HUES6 (cell line): ENCODE measurements at regions not wholly inside any gene's neighbourhood (a gene's known extent, or its start where the extent isn't known, plus 50 kb on each side); places are given as distances from the start of the nearest gene placed in this dataset.

Experiments used
- H3K27ac ChIP-seq: 2 replicates; pipeline ENCODE4 v1.7.0; 2013; ENCODE audit warnings: low read depth, mild to moderate bottlenecking, low read length, inconsistent platforms
- H3K27me3 ChIP-seq: 2 replicates; pipeline ENCODE4 v1.6.1; 2013; ENCODE audit warnings: low read length; ENCODE audit not compliant: control insufficient read depth, insufficient read depth
- H3K36me3 ChIP-seq: 2 replicates; pipeline ENCODE4 v1.6.1; 2013; ENCODE audit warnings: low read length; ENCODE audit not compliant: control insufficient read depth, insufficient read depth
- H3K4me1 ChIP-seq: 2 replicates; pipeline ENCODE4 v1.6.1; 2013; ENCODE audit warnings: low read length; ENCODE audit not compliant: control insufficient read depth, insufficient read depth
- H3K4me3 ChIP-seq: 2 replicates; pipeline ENCODE4 v1.5.1; 2013; ENCODE audit warnings: low read depth, low read length
- H3K9ac ChIP-seq: one replicate; pipeline ENCODE4 v1.6.1; 2013; ENCODE audit warnings: mild to moderate bottlenecking, low read length
- H3K9me3 ChIP-seq: 2 replicates; pipeline ENCODE4 v1.6.1; 2013; ENCODE audit warnings: low read depth, low read length; ENCODE audit not compliant: control insufficient read depth, insufficient read depth

DNA sequence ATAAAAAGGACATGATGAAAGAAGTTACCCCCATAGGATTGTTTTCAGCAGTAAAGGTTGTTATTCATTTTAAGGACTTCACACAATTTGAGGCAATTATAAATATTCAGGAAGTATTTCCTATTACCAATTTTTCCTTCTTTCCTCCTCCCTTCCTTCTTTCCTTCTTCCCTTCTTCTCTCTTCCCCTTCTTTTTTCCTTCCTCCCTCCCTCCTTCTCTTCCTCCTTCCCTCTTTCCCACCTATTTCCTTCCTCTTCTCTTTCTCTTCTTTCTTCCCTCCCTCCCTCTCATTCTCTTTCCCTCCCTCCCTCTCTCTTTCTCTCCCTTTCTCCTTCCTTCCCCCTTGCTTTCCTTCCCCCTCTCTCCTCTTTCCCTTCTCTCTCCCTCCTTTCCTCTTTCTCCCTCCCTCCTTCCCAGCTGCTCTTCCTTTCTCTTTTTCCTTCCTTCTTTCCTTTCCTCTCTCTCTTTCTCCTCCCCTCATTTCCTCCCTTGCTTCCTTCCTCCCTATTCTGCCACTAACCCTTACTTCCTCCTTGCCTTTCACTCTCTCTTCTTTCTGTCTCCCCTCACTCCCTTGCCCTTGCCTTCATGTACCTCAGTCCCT is 105.1 kb downstream of the ADRB2 start:
- Histone ChIP-seq H3K4me1 (peaks cover 15% of the 10 kb centered on the region; the same call in 1 of the 2 replicates), H3K27me3 (no peaks in the 10 kb centered on the region), H3K36me3 (no peaks in the 10 kb centered on the region), H3K9me3 (no peaks in the 10 kb centered on the region), H3K27ac (no peak overlapping the region), H3K9ac (no peak overlapping the region), H3K4me3 (no peak overlapping the region)

DNA sequence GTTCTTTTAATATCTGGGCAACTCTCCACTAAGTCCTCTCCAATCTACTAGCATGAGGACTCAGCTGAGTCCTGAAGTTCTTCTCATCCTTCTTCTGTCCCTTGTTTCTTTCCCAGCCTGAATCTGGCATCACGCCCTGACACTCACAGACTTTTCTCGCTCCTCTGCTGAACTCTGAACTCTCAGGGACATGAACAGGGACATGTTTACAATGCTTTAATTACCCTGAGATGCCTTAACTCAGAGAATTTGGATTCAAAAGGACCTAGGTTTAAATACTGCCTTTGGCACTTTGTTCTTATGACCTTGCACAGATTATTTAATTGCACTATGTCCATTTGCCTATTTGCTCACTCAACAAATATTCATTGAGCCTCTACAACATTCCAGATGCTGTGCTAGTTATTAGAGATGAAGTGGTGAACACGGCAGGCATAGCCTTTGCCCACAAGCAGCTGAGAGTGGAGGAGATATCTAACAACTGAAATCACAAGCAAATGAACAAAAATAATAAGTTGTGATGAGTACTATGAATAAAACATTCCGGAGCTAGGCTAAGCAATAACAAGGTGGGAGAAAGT is 106.0 kb downstream of the ADRB2 start:
- no peak overlapping the region for H3K27ac ChIP-seq
- H3K36me3 ChIP-seq: no peaks in the 10 kb centered on the region
- H3K4me3 ChIP-seq: no peak overlapping the region
- H3K9ac ChIP-seq: no peak overlapping the region
- no peaks in the 10 kb centered on the region for H3K9me3 ChIP-seq
- peaks cover 15% of the 10 kb centered on the region; the same call in 1 of the 2 replicates for H3K4me1 ChIP-seq
- no peaks in the 10 kb centered on the region for H3K27me3 ChIP-seq

DNA sequence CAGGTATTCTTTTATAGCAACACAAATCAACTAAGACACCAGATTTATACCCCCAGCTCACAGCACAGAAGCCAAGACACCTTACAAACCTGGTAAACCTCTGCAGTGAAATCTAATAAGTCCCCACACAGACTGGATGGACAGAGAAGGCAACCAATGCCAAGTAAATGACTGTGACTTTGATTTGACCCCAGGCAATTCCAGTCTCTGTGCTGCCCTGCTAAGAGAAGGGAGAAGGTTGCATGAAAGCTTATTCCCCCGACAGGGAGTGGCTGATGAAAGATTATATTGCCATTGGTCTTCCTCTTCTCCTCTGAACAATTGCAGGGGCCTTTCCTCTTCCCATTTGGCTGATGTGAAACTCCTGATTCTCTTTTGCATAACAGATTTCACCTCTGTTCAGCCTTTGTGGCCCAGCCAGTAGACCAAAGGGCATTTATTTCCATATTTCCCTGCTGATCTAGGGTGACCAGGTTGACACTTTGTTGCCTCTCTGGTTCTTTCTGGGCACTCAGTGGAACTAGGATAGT is 107.6 kb downstream of the ADRB2 start:
- H3K27ac ChIP-seq: no peak overlapping the region
- no peak overlapping the region for H3K9ac ChIP-seq
- H3K9me3 ChIP-seq: no peaks in the 10 kb centered on the region
- H3K27me3 ChIP-seq: no peaks in the 10 kb centered on the region
- no peaks in the 10 kb centered on the region for H3K36me3 ChIP-seq
- H3K4me3 ChIP-seq: no peak overlapping the region
- peaks cover 13% of the 10 kb centered on the region; the same call in 1 of the 2 replicates for H3K4me1 ChIP-seq

DNA sequence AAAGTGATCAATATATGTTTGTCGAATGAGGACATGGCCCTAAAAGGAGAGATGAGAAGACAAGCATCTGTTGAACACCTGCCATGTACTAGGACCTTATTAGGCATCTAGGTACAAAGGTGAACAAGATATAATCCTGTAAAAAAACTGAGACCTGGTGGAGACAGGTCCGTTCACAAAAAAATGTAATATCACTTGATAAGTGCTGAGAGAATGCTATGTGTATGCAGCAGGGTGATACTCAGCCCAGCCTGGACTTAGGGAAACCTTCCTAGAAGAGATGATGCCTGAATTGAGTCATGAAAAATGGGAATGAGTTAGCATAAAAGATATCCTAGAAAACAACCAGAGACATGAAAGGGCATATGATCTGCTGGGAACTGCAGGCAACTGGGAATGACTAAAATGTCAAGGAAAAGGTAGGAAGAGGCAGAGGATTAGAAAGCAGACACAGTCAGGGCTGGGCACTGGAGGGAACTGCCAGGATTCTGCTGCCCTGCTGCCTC is 108.5 kb downstream of the ADRB2 start:
- no peaks in the 10 kb centered on the region for H3K27me3 ChIP-seq

DNA sequence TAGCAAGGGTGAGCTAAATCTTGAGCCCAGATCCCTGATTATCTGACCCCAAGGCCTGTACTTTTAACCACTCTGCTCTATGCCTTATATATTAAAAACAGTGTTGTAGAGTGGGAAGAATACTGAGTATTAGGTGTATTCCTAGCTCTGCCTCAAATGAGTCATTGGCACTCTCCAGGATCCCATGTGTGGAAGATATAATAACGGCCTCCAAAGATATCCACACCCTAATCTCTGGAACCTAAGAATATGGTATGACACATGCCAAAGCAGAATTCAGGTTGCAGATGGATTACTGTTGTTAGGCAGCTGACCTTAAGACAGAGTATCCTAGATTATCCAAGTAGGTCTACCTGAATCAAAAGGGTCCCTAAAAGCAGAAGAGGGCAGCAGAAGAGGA is 110.8 kb downstream of the ADRB2 start:
- Histone ChIP-seq H3K4me1 (peaks cover 6% of the 10 kb centered on the region; the same call in 1 of the 2 replicates), H3K9ac (no peak overlapping the region), H3K9me3 (peaks cover 7% of the 10 kb centered on the region), H3K27me3 (no peaks in the 10 kb centered on the region), H3K27ac (no peak overlapping the region), H3K4me3 (no peak overlapping the region), H3K36me3 (no peaks in the 10 kb centered on the region)

More for the DNA sequence above, 108.5 kb downstream of the ADRB2 start:
- H3K9me3 ChIP-seq: no peaks in the 10 kb centered on the region
- no peak overlapping the region for H3K4me3 ChIP-seq
- no peak overlapping the region for H3K27ac ChIP-seq
- H3K9ac ChIP-seq: no peak overlapping the region
- H3K36me3 ChIP-seq: no peaks in the 10 kb centered on the region
- peaks cover 13% of the 10 kb centered on the region; the same call in 1 of the 2 replicates for H3K4me1 ChIP-seq

DNA sequence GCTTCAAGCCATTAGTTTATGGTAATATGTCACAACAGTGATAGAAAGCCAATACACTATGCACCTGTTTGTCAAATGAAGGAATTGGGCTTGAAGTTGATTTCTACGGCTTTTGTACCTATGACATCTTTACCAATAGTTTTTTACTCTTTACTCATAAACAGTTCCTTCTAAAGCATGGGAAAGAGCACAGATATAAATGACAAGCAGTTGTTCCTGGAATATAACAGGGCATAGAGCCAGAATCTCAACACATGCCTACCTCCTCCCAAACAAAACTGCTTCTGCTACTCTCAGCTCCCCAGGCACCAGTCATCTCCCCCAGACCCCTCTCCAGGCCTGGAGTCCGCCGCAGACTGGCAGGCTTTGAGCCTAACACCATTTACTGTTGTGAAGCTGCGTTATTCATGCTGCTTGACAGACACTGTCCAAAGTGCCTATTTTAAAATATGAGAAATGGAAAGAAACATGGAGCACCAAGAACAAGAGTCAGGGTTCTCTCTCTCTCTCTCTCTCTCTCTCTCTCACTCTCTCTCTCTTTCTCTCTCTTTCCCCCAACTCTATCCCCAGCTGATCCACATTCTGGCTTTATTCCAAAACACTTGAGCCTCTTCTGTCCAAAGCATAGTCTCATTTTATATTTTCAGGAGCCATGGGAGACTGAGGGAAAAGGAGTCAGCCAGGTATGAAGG is 111.6 kb downstream of the ADRB2 start:
- Histone ChIP-seq H3K4me1 (peaks cover 6% of the 10 kb centered on the region; the same call in 1 of the 2 replicates), H3K27ac (no peak overlapping the region), H3K9me3 (peaks cover 7% of the 10 kb centered on the region), H3K4me3 (no peak overlapping the region), H3K9ac (no peak overlapping the region), H3K27me3 (no peaks in the 10 kb centered on the region), H3K36me3 (no peaks in the 10 kb centered on the region)

DNA sequence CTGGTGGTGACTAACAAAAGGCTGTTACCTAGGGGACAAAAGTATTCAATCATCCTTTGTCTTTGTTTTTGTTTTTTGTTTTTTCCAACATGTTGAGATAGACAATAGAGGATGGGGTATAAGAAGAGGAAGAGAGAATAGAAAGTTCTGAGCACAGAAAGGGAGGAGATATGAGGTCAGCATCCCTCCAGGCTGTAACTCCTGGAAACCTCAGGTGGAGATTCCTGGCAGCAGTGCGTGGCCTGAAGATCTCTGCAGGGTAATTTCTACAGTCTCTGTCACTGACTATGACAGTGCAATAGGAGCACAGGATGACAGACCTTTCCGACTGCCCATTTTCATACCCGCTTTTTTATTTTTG is 112.1 kb downstream of the ADRB2 start:
- Histone ChIP-seq H3K4me3 (no peak overlapping the region), H3K4me1 (peaks cover 6% of the 10 kb centered on the region; the same call in 1 of the 2 replicates), H3K9me3 (peaks cover 7% of the 10 kb centered on the region), H3K9ac (no peak overlapping the region), H3K27ac (no peak overlapping the region), H3K27me3 (no peaks in the 10 kb centered on the region), H3K36me3 (no peaks in the 10 kb centered on the region)

DNA sequence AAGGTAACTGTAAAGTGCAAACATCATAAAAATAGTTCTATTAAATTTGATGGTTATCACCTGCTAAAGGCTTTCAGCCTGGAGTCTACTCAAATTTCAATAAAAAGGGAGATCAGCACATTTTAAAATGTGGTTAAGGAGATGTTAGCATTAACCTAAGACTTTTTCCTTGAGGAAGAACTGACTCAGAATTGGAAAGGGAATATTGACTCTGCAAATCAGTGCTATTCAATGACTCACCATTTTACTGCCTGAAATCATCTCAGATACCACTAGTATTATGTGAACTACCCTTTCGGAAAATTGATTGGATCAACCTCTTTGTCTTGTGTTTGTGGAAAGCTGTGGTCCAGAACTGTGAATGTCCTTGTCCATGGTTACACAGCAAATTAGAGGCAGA is 113.3 kb downstream of the ADRB2 start:
- H3K4me3 ChIP-seq: no peak overlapping the region

DNA sequence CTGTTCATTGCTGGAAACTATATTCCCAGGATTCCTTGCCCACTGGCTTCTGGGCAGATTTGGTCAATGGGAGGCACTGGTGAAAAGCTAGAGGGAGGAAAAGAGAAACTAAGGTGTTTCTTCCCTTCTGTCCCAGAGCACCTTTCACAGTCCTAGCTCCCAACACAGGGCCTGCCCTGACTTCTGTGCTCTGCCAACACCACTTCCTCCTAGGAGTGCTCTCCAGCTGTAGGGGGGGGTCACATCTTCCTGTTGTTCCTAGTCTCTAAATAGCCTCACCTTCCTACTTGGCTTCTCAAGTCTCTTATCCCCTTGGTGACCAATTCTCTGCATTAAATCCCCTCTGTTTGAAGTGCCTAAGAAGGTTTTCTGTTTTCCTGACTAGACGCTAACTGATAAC is 115.4 kb downstream of the ADRB2 start:
- H3K27me3 ChIP-seq: no peaks in the 10 kb centered on the region
- no peak overlapping the region; the same call in 1 of the 2 replicates for H3K4me3 ChIP-seq
- peaks cover 6% of the 10 kb centered on the region; the same call in 1 of the 2 replicates for H3K4me1 ChIP-seq
- no peaks in the 10 kb centered on the region for H3K36me3 ChIP-seq
- peaks cover 7% of the 10 kb centered on the region for H3K9me3 ChIP-seq
- no peak overlapping the region for H3K9ac ChIP-seq
- no peak overlapping the region for H3K27ac ChIP-seq

More for the DNA sequence above, 113.3 kb downstream of the ADRB2 start:
- peaks cover 6% of the 10 kb centered on the region; the same call in 1 of the 2 replicates for H3K4me1 ChIP-seq
- H3K9ac ChIP-seq: no peak overlapping the region
- H3K27ac ChIP-seq: no peak overlapping the region
- H3K27me3 ChIP-seq: no peaks in the 10 kb centered on the region
- peaks cover 7% of the 10 kb centered on the region for H3K9me3 ChIP-seq
- H3K36me3 ChIP-seq: no peaks in the 10 kb centered on the region

DNA sequence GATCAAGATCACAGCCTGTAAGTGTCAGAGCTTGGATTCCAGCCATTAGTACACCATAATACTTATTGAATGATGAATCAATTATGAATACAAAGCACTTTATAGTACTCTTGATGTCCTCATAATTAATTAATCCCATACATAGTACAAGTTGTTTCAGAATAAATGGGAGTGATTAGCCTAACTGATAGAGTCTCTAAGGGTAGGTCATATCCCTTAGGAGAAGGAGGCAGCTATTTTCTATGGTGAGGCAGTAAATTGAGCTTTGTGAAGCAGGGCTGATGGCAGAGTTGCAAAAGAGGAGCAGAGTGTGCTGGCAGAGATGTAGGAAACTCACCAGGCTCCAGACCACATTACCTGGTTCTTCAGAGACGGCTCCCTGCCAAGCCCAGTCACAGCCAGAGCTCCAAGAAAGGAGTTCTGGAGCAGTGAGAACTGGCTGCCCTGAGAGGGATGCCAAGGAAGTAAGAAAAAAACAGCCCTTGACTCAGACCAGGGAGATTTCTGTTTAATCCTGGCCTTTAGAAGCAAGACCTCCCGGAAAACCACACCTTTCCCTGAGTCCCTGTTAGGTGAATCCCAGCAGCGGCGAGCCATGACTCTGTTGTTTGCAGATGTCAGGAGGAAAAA is 112.9 kb downstream of the SH3TC2 start:
- H3K4me1 ChIP-seq: peaks cover 28% of the 10 kb centered on the region
- H3K9me3 ChIP-seq: no peaks in the 10 kb centered on the region
- no peak overlapping the region for H3K9ac ChIP-seq
- no peak overlapping the region for H3K4me3 ChIP-seq
- no peaks in the 10 kb centered on the region for H3K27me3 ChIP-seq
- H3K27ac ChIP-seq: no peak overlapping the region
- H3K36me3 ChIP-seq: no peaks in the 10 kb centered on the region
